Stomach (tissue), 4 donors: ENCODE measurements at regions not wholly inside any gene's neighbourhood (a gene's known extent, or its start where the extent isn't known, plus 50 kb on each side); places are given as distances from the start of the nearest gene placed in this dataset.

Source experiments
- EP300 ChIP-seq: sonication (generic); formaldehyde crosslinking; IDR thresholded peaks from one replicate; pipeline ENCODE4 v1.6.1; 2017; ENCODE audit warnings: antibody characterized with exemption
- POLR2A ChIP-seq, 4 donors: fragments of 450-650 bp; IDR thresholded peaks; one replicate each; pipeline ENCODE4 v1.6.1; 2016; ENCODE audit warnings: antibody characterized with exemption in 4 of 4, control low read depth in 2 of 4, mild to moderate bottlenecking in 1 of 4, moderate library complexity in 1 of 4
- POLR2AphosphoS5 ChIP-seq, 3 donors: sonication (generic); formaldehyde crosslinking; IDR thresholded peaks; one replicate each; pipeline ENCODE4 v1.6.1; 2016; ENCODE audit warnings: antibody characterized with exemption in 3 of 3
- TF ChIP-seq, protein P1 (sequence below), 7 experiments: fragments of 450-650 bp in 4 of 7; fragments of 200-600 bp in 3 of 7; sonication (generic) in 3 of 7; IDR thresholded peaks; one replicate each; pipeline ENCODE4 v1.5.1; 2016 to 2019; ENCODE audit warnings: antibody characterized with exemption in 7 of 7, control low read depth in 2 of 7, mild to moderate bottlenecking in 1 of 7

DNA sequence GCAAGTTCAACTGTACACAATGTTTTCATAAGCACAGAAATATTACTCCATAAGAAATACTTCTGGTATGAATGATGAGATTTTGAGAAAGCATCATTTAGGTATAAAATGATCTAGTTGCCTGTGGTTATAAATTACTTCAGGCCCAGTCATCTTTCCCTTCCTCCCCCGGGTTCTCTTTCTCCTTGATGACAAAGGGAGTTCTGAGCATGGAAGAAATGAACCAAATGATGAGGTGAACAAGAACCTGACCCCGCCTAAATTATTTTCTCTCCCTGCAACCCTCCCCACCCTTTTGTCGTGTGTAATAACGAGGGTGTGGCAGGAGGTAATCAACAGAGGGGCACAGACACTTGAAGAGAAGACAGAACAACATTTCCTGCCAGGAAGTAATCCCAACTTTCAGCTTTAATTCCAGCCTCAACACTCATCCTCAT, 319.6 kb upstream of the SP8 start:
- TF ChIP-seq, protein P1, sequence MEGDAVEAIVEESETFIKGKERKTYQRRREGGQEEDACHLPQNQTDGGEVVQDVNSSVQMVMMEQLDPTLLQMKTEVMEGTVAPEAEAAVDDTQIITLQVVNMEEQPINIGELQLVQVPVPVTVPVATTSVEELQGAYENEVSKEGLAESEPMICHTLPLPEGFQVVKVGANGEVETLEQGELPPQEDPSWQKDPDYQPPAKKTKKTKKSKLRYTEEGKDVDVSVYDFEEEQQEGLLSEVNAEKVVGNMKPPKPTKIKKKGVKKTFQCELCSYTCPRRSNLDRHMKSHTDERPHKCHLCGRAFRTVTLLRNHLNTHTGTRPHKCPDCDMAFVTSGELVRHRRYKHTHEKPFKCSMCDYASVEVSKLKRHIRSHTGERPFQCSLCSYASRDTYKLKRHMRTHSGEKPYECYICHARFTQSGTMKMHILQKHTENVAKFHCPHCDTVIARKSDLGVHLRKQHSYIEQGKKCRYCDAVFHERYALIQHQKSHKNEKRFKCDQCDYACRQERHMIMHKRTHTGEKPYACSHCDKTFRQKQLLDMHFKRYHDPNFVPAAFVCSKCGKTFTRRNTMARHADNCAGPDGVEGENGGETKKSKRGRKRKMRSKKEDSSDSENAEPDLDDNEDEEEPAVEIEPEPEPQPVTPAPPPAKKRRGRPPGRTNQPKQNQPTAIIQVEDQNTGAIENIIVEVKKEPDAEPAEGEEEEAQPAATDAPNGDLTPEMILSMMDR (IDR thresholded peaks at IDR 0.05): no peak
- TF ChIP-seq POLR2AphosphoS5 (IDR thresholded peaks at IDR 0.05) (no peak), POLR2A (IDR thresholded peaks at IDR 0.05) (no peak), EP300 (no peak)
